AG09309 (cell line): ENCODE measurements at regions not wholly inside any gene's neighbourhood (a gene's known extent, or its start where the extent isn't known, plus 50 kb on each side); places are given as distances from the start of the nearest gene placed in this dataset.

Experiments used
- DNase-seq: peaks from one replicate; pipeline ENCODE4 v3.0.0-alpha.2; 2010; ENCODE audit warnings: low read depth
- H3K4me3 ChIP-seq: 2 replicates; pipeline ENCODE4 v1.5.1; 2011; ENCODE audit warnings: mild to moderate bottlenecking, low read depth, low read length, moderate library complexity; ENCODE audit not compliant: control insufficient read depth
- TF ChIP-seq, protein P1 (sequence below): IDR thresholded peaks from 2 replicates; pipeline ENCODE4 v1.5.1; 2011; ENCODE audit warnings: mild to moderate bottlenecking, low read depth, low read length, inconsistent platforms; ENCODE audit not compliant: insufficient read depth, control insufficient read depth; ENCODE audit errors: missing control alignments

DNA sequence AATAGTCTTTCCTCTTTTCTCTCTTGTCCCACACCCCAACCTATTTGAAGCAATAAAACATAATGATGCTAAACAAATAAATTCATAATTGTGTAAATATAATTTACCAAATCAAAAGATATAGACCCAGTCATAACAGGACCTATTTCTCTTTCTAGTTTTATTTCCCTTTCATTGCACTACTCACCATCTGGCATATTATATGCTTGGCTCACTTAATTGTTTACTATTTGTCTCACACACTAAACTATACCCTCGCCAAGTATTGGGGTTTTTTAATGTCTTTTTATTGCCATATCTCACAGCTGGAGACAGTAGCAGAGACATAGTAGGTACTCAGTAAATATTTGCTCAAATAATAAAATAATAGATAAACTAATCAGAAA is 597.5 kb upstream of the PCDH15 start:
- TF ChIP-seq, protein P1, sequence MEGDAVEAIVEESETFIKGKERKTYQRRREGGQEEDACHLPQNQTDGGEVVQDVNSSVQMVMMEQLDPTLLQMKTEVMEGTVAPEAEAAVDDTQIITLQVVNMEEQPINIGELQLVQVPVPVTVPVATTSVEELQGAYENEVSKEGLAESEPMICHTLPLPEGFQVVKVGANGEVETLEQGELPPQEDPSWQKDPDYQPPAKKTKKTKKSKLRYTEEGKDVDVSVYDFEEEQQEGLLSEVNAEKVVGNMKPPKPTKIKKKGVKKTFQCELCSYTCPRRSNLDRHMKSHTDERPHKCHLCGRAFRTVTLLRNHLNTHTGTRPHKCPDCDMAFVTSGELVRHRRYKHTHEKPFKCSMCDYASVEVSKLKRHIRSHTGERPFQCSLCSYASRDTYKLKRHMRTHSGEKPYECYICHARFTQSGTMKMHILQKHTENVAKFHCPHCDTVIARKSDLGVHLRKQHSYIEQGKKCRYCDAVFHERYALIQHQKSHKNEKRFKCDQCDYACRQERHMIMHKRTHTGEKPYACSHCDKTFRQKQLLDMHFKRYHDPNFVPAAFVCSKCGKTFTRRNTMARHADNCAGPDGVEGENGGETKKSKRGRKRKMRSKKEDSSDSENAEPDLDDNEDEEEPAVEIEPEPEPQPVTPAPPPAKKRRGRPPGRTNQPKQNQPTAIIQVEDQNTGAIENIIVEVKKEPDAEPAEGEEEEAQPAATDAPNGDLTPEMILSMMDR: no peak
- DNase-seq: no peak
- no peak overlapping the region for H3K4me3 ChIP-seq

DNA sequence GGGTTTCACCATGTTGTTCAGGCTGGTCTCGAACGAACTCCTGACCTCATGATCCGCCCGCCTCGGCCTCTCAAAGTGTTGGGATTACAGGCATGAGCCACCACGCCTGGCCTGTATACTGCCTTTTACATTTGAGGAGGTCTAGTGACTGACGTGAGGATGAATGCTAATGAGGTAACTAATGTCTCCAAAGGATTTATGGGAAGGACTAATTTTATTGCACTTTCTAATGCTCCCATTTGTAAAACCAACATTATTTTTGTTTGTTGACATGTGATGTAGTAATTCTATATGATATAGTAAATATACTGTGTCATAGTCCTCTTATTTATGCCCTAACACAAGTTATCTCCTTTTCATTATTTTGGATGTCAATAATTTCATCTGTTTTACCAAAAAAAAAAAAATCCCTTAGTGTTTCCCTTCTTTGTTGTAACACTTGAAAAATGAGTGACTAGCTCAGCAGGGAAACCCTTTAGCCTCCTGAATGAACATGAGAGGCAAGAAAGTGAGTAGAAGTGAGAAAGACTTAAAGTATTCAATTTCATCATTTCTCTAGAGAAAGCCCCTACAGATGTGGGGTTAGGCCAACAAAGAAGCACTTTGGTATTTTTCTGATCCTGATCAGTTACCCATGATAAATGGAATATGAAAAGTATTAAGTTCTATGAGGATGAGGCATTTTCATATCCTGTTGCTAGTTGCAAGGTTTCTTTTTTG is 596.9 kb upstream of the PCDH15 start:
- DNase-seq: no peak
- no peak overlapping the region for H3K4me3 ChIP-seq
- TF ChIP-seq, protein P1: no peak

DNA sequence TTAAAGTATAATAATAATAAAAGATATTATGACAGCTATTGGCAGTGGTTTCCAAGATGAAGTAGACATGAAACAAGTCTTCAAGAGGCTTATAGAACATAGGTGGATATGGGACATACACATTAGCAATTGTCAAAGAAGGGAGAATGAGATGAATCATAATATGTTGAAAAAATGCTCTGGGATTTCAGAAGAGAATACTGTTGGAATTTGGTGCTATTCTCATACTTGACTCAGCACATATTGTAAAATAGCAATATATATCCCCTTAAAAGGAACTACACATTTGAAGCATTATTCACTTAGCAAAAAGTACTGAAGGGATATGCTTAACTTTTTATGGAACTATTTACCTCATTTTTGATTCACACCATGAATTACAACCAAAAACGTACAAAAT is 577.2 kb upstream of the PCDH15 start:
- no peak for DNase-seq

DNA sequence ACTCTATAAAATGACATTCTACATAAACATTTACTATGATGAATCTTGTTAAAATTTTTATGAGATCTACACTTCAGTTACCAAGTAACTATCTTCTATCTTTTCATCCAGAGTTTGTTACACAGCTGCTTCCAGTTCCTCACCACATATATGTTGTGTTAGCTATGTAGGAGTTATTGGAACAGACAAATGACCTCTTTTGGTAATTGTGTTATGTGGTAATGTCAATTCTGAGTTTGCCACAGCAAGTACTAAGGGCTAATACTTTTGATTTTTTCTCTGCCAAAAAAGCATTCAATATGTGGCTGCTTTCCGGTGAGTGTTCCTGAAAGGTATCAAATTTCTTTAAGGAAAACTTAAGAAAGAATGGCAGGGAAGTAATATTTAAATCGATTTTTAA is 573.9 kb upstream of the PCDH15 start:
- no peak overlapping the region for H3K4me3 ChIP-seq
- TF ChIP-seq, protein P1: no peak
- DNase-seq: no peak

More for the DNA sequence above, 577.2 kb upstream of the PCDH15 start:
- TF ChIP-seq, protein P1: no peak
- H3K4me3 ChIP-seq: no peak overlapping the region

DNA sequence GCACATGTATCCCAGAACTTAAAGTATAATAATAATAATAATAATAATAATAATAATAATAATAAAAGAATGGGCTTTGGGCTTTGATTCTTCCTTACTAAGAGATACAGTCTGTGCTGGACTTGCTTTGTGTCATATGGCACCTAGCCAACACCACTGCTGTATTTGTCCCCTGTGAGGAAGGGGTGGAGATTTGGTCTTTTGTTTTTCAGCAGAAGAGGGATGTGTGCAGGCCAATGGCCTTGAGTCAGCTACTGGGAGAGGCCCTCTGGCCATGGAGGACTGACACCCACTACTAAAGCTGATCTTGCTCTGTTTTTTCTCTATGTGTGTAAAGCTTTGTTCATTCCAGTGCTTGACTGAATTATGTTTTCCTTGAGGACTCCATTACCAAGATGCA is 573.0 kb upstream of the PCDH15 start:
- no peak overlapping the region for H3K4me3 ChIP-seq
- DNase-seq: no peak
- TF ChIP-seq, protein P1: no peak

DNA sequence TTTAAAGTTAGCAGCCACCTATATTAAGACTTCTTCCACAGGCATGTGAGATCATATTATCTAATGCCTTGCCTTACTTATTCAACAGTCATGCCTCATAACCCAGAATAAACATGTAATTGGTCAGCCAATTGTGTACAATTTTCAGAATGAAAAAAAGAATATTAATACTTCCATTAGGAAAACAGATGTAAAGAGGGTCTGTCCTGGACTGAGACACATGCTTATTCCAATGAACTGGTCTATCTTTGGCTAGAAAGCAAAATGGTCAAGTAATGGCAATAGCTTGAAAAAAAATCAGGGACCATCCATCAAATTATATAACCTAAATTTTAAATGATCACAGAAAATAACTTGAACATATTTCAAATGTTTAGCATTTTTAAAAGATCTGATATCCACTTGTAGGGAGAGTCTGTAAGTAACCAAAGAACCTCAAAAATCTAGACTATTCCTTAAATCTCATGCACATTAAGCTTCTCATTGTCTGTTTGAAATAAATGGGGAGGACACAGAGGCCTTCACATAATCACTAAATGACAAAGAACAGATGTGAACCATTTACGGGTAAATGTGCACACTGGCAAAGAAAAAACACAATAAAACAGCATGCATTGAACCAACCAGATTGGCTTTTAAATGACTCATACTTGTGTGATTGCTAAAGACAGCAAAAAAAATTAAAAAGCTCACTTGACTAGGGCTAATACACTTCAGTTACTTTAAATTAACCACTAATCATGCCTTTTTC is 568.8 kb upstream of the PCDH15 start:
- H3K4me3 ChIP-seq: no peak overlapping the region
- DNase-seq: peak; percentile 14
- TF ChIP-seq, protein P1: no peak
